H1 (cell line): ENCODE measurements at regions not wholly inside any gene's neighbourhood (a gene's known extent, or its start where the extent isn't known, plus 50 kb on each side); places are given as distances from the start of the nearest gene placed in this dataset.

ENCODE experiments used
- CHD7 ChIP-seq: fragments of 300-600 bp; sonication (generic); IDR thresholded peaks from 2 replicates; pipeline ENCODE4 v1.7.1; 2012; ENCODE audit warnings: low read length, moderate library complexity, mild to moderate bottlenecking, inconsistent platforms; ENCODE audit not compliant: insufficient replicate concordance
- CTBP2 ChIP-seq: IDR thresholded peaks from 2 replicates; pipeline ENCODE4 v1.7.0; 2011; ENCODE audit warnings: borderline replicate concordance, mild to moderate bottlenecking, moderate library complexity, mixed read lengths, low read length; ENCODE audit not compliant: insufficient read depth, insufficient read length
- NANOG ChIP-seq: IDR thresholded peaks from 2 replicates; pipeline ENCODE4 v1.6.1; 2011; ENCODE audit warnings: low read length, low read depth, mild to moderate bottlenecking, inconsistent platforms; ENCODE audit not compliant: insufficient read depth, poor library complexity, severe bottlenecking
- POU5F1 ChIP-seq: IDR thresholded peaks from 2 replicates; pipeline ENCODE4 v1.6.1; 2011; ENCODE audit warnings: low read depth, mild to moderate bottlenecking, low read length, moderate library complexity
- TBP ChIP-seq: IDR thresholded peaks from 2 replicates; pipeline ENCODE4 v1.6.1; 2011; ENCODE audit warnings: low read depth, low read length, improper control_type of control experiment
- USF2 ChIP-seq: IDR thresholded peaks from 2 replicates; pipeline ENCODE4 v1.6.1; 2011; ENCODE audit warnings: low read length, improper control_type of control experiment
- ZNF274 ChIP-seq: IDR thresholded peaks from 2 replicates; pipeline ENCODE4 v1.7.0; 2012; ENCODE audit warnings: low read length, borderline replicate concordance; ENCODE audit errors: extremely low read depth

GRCh38 chr3:165697910-165698309 lies 139.3 kb downstream of the BCHE start (continued):
- TF ChIP-seq NANOG (no peak), ZNF274 (no peak), POU5F1 (no peak), TBP (no peak), CHD7 (no peak), CTBP2 (no peak), USF2 (no peak)
